ENCODE measurements at regions not wholly inside any gene's neighbourhood (a gene's known extent, or its start where the extent isn't known, plus 50 kb on each side); places are given as distances from the start of the nearest gene placed in this dataset.

- H3K27me3 Mint-ChIP-seq (ENCODE audit: unreplicated experiment) = peaks cover 6% of the 10 kb centered on the region
- H3K36me3 Mint-ChIP-seq (ENCODE audit: low read depth, unreplicated experiment) = no peaks in the 10 kb centered on the region
- no peak overlapping the region for H3K27ac Mint-ChIP-seq (ENCODE audit: unreplicated experiment)
- no peaks in the 10 kb centered on the region for H3K4me1 Mint-ChIP-seq (ENCODE audit: unreplicated experiment)
- no peaks in the 10 kb centered on the region for H3K9me3 Mint-ChIP-seq (ENCODE audit: unreplicated experiment)
- TF ChIP-seq, protein P1, sequence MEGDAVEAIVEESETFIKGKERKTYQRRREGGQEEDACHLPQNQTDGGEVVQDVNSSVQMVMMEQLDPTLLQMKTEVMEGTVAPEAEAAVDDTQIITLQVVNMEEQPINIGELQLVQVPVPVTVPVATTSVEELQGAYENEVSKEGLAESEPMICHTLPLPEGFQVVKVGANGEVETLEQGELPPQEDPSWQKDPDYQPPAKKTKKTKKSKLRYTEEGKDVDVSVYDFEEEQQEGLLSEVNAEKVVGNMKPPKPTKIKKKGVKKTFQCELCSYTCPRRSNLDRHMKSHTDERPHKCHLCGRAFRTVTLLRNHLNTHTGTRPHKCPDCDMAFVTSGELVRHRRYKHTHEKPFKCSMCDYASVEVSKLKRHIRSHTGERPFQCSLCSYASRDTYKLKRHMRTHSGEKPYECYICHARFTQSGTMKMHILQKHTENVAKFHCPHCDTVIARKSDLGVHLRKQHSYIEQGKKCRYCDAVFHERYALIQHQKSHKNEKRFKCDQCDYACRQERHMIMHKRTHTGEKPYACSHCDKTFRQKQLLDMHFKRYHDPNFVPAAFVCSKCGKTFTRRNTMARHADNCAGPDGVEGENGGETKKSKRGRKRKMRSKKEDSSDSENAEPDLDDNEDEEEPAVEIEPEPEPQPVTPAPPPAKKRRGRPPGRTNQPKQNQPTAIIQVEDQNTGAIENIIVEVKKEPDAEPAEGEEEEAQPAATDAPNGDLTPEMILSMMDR (IDR thresholded peaks at IDR 0.05; ENCODE audit: unreplicated experiment) = no peak
- H3K4me3 Mint-ChIP-seq (ENCODE audit: unreplicated experiment) = no peak overlapping the region
- DNase-seq (ENCODE audit: low spot score) = no peak
Measured at GRCh38 chr2:569681-570080, 107.5 kb downstream of the TMEM18 start.

DNA sequence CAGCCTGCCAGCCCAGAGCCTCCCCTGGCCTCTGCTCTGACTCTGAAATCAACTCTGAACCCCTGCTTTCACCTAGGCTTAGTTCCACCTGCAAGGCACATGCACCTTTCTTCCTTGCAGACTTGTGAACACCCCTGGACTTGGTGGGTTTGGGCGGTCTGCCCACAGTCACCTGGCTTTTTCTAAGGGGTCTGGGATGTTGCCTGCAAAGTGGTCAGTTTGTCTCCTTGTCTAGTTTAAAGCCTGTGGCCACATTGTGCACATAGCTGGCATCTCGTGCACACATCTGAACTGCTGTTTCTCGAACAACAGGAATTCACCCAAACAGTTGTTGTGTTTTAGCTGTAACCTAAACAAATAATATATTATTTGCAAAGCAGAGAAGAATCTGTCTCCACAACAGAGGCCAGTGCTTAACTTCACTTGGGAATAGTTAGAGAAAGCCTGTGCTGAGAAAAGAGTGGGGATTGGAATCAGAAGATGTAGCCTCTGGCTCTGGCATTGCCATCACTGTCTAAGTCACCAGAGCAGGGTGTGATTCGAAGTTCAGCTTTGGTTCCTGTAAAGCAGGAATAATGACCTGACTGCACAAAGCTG, 108.5 kb downstream of the TMEM18 start:
- H3K27me3 Mint-ChIP-seq (ENCODE audit: unreplicated experiment) = peaks cover 6% of the 10 kb centered on the region
- no peaks in the 10 kb centered on the region for H3K9me3 Mint-ChIP-seq (ENCODE audit: unreplicated experiment)
- no peaks in the 10 kb centered on the region for H3K36me3 Mint-ChIP-seq (ENCODE audit: low read depth, unreplicated experiment)
- DNase-seq (ENCODE audit: low spot score) = no peak
- TF ChIP-seq, protein P1 (IDR thresholded peaks at IDR 0.05; ENCODE audit: unreplicated experiment) = no peak
- no peak overlapping the region for H3K4me3 Mint-ChIP-seq (ENCODE audit: unreplicated experiment)
- H3K4me1 Mint-ChIP-seq (ENCODE audit: unreplicated experiment) = no peaks in the 10 kb centered on the region
- H3K27ac Mint-ChIP-seq (ENCODE audit: unreplicated experiment) = no peak overlapping the region

DNA sequence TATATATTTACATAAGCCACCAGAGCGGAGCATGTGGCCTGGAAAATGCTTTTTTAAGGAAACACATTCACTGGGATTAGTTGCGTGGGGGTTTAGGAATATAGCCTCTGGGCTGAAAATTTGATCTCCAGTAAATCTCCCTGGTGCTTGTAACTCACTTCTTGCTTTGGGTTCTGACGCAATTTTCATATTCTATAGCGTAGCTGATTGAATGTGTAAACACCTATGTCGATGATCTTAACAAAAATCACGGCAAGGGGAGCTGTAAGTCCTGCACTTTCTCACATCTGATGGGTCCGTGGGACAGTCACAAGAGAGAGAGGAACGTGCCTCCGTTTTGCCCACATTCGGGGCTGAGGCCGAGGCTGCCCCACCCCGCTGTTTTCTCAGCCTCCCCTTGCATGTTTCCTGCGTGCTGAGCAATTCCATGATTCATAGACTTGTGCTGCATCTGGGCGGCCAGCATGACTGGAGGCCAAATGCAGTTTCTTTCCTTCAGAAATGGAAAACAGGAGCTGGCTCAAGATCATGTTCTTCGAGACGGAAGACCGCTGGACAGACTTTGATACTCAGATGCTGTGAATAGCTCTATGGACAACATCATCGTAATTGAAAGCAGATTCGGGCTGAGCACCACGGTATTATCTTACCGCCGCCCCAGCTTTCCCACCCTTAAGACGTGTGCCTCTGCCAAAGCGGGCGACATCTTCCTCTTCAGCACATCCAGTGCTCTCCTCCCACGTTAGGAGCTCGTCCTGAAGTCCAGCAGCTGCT, 109.2 kb downstream of the TMEM18 start:
- Mint-ChIP-seq H3K36me3 (ENCODE audit: low read depth, unreplicated experiment) (no peaks in the 10 kb centered on the region), H3K27me3 (ENCODE audit: unreplicated experiment) (peaks cover 6% of the 10 kb centered on the region), H3K4me3 (ENCODE audit: unreplicated experiment) (no peak overlapping the region), H3K4me1 (ENCODE audit: unreplicated experiment) (no peaks in the 10 kb centered on the region), H3K9me3 (ENCODE audit: unreplicated experiment) (no peaks in the 10 kb centered on the region), H3K27ac (ENCODE audit: unreplicated experiment) (no peak overlapping the region)
- no peak for DNase-seq (ENCODE audit: low spot score)
- TF ChIP-seq, protein P1 (IDR thresholded peaks at IDR 0.05; ENCODE audit: unreplicated experiment) = no peak

- Mint-ChIP-seq H3K4me1 (ENCODE audit: unreplicated experiment) (no peaks in the 10 kb centered on the region), H3K27me3 (ENCODE audit: unreplicated experiment) (peaks cover 6% of the 10 kb centered on the region), H3K9me3 (ENCODE audit: unreplicated experiment) (no peaks in the 10 kb centered on the region), H3K4me3 (ENCODE audit: unreplicated experiment) (no peak overlapping the region), H3K36me3 (ENCODE audit: low read depth, unreplicated experiment) (no peaks in the 10 kb centered on the region), H3K27ac (ENCODE audit: unreplicated experiment) (no peak overlapping the region)
- TF ChIP-seq, protein P1 (IDR thresholded peaks at IDR 0.05; ENCODE audit: unreplicated experiment) = no peak
- no peak for DNase-seq (ENCODE audit: low spot score)
Measured at GRCh38 chr2:567496-567864, 109.7 kb downstream of the TMEM18 start.

Data from endothelial cell (in vitro differentiated cells).